SK-MEL-5 (cell line): ENCODE measurements at regions not wholly inside any gene's neighbourhood (a gene's known extent, or its start where the extent isn't known, plus 50 kb on each side); places are given as distances from the start of the nearest gene placed in this dataset.

Experiments
- DNase-seq: peaks from one replicate; pipeline ENCODE4 v3.0.0-alpha.2; 2016; ENCODE audit warnings: low read depth, low spot score
- in situ Hi-C: cut with HindIII; loops from 2 replicates; pipeline ENCODE4 v1.10.0; 2016; ENCODE audit warnings: low sequenced_read_pairs, high pct_unique_total_duplicates, low pct_unique_long_range_greater_than_20kb

GRCh38 chr2:128721096-128721495 lies 402.4 kb upstream of the HS6ST1 start:
- in situ Hi-C loops, result no loop called here

GRCh38 chr2:128722489-128722888 lies 403.8 kb upstream of the HS6ST1 start:
- in situ Hi-C loops, result no loop called here
- DNase-seq, result no peak

More at GRCh38 chr2:128721096-128721495, 402.4 kb upstream of the HS6ST1 start:
- no peak for DNase-seq

GRCh38 chr2:128724547-128724946 lies 405.9 kb upstream of the HS6ST1 start:
- DNase-seq, result no peak
- in situ Hi-C loops, result no loop called here

GRCh38 chr2:128724972-128725371 lies 406.3 kb upstream of the HS6ST1 start:
- in situ Hi-C loops, result no loop called here
- DNase-seq, result no peak

GRCh38 chr2:128726236-128726635 lies 407.6 kb upstream of the HS6ST1 start:
- no peak for DNase-seq
- in situ Hi-C loops, result no loop called here

- DNase-seq, result no peak
- in situ Hi-C loops, result no loop called here
These were observed 408.2 kb upstream of the HS6ST1 start for GRCh38 chr2:128726911-128727310.

- in situ Hi-C loops, result no loop called here
- no peak for DNase-seq
These were observed 408.7 kb upstream of the HS6ST1 start for GRCh38 chr2:128727404-128727803.

- in situ Hi-C loops, result no loop called here
- no peak for DNase-seq
These were observed 409.2 kb upstream of the HS6ST1 start for GRCh38 chr2:128727914-128728313.

GRCh38 chr2:128729051-128729450 lies 410.4 kb upstream of the HS6ST1 start:
- no peak for DNase-seq
- in situ Hi-C loops, result no loop called here

GRCh38 chr2:128731994-128732650 lies 413.5 kb upstream of the HS6ST1 start:
- DNase-seq, result no peak
- in situ Hi-C loops, result no loop called here

GRCh38 chr2:128732976-128733431 lies 414.3 kb upstream of the HS6ST1 start:
- no peak for DNase-seq
- in situ Hi-C loops, result no loop called here

- in situ Hi-C loops, result no loop called here
- no peak for DNase-seq
These were observed 414.8 kb upstream of the HS6ST1 start for GRCh38 chr2:128733450-128733849.

DNA sequence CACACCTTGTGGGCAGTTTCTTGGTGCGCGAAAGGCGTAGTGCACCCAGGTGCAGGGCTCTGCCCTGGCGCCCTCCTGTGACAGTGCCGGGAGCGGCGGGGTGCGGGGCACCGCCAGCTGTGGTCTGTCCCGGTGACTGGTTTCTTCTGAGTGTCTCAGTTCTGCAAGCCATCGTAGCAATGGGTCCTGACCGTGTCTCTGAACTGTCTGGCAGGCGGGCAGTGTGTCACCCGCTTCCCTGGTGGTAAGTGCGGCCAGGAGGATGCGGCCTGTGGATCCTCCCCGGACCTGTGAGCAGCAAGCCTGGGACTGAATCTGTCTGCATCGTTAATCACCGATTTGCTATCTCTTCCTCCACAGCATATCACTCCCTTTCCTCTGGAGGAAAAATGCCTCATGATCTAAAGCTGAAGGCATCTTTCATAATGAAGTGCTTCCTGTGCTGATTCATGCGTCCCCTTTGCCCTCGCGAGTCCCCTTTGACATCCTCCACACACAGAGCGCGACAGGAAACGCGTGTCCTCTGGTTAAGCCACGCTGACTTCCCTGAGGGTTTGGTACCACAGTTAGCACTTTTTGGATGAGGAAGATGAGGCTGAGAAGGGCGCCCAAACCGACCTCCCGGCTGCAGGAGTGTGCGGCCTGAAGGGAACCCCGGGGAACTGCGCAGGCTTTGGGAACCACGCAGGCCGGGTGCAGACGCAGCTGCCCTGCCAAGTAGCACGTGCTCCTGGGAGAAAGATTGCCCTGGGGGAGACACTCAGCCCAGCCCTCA lies 416.0 kb upstream of the HS6ST1 start:
- in situ Hi-C loops, result no loop called here
- DNase-seq, result no peak

GRCh38 chr2:128735296-128735960 lies 416.8 kb upstream of the HS6ST1 start:
- no peak for DNase-seq
- in situ Hi-C loops, result no loop called here

GRCh38 chr2:128736046-128736688 lies 417.5 kb upstream of the HS6ST1 start:
- no peak for DNase-seq
- in situ Hi-C loops, result no loop called here

- DNase-seq, result peak; percentile 55
- in situ Hi-C loops, result no loop called here
These were observed 418.2 kb upstream of the HS6ST1 start for GRCh38 chr2:128736689-128737545.

GRCh38 chr2:128737546-128737826 lies 418.8 kb upstream of the HS6ST1 start:
- in situ Hi-C loops, result no loop called here
- DNase-seq, result no peak
